Karpas-422 (cell line): ENCODE measurements at regions not wholly inside any gene's neighbourhood (a gene's known extent, or its start where the extent isn't known, plus 50 kb on each side); places are given as distances from the start of the nearest gene placed in this dataset.
"Not testable (repeated sequence)": the region's sequence is repeated elsewhere in the genome, so short reads cannot be mapped to it uniquely, and the experiment has no call there.

Experiments
- DNase-seq: peaks from one replicate; pipeline ENCODE4 v3.0.0-alpha.2; 2015
- H2AFZ ChIP-seq: fragments of 200-600 bp; sonication (generic); 2 replicates; pipeline ENCODE4 v1.6.1; 2014; ENCODE audit warnings: antibody characterized with exemption, low read length, mixed read lengths
- H3K27ac ChIP-seq: fragments of 200-600 bp; sonication (generic); 2 replicates; pipeline ENCODE4 v1.5.1; 2014; ENCODE audit warnings: mild to moderate bottlenecking, low read length, moderate library complexity
- H3K27me3 ChIP-seq: fragments of 200-600 bp; sonication (generic); 2 replicates; pipeline ENCODE4 v1.6.1; 2014; ENCODE audit warnings: low read length, mixed read lengths
- H3K36me3 ChIP-seq: fragments of 200-600 bp; sonication (generic); 2 replicates; pipeline ENCODE4 v1.6.1; 2014; ENCODE audit warnings: low read length, mixed read lengths; ENCODE audit not compliant: insufficient read depth
- H3K4me1 ChIP-seq: fragments of 200-600 bp; sonication (generic); 2 replicates; pipeline ENCODE4 v1.6.1; 2014; ENCODE audit warnings: mild to moderate bottlenecking, low read length, mixed read lengths
- H3K4me2 ChIP-seq: fragments of 200-600 bp; sonication (generic); 2 replicates; pipeline ENCODE4 v1.6.1; 2014; ENCODE audit warnings: low read length, low read depth, mild to moderate bottlenecking; ENCODE audit not compliant: poor library complexity, severe bottlenecking
- H3K4me3 ChIP-seq: fragments of 200-600 bp; sonication (generic); 2 replicates; pipeline ENCODE4 v1.5.1; 2014; ENCODE audit warnings: mild to moderate bottlenecking, antibody characterized with exemption, low read length, mixed read lengths
- H3K79me2 ChIP-seq: fragments of 200-600 bp; sonication (generic); 2 replicates; pipeline ENCODE4 v1.6.1; 2014; ENCODE audit warnings: mild to moderate bottlenecking, low read length, mixed read lengths
- H3K9ac ChIP-seq: fragments of 200-600 bp; sonication (generic); 2 replicates; pipeline ENCODE4 v1.6.0; 2014; ENCODE audit warnings: low read length
- H3K9me2 ChIP-seq: fragments of 200-600 bp; sonication (generic), shearing (Covaris generic); replicated peaks from 2 replicates; pipeline ENCODE4 v1.6.0; 2014; ENCODE audit warnings: mild to moderate bottlenecking, low read length, moderate library complexity; ENCODE audit not compliant: insufficient read depth
- H3K9me3 ChIP-seq: fragments of 300-700, 200-600 bp; sonication (generic); 2 replicates; pipeline ENCODE4 v1.6.1; 2014; ENCODE audit warnings: low read length, mixed read lengths
- H4K20me1 ChIP-seq: fragments of 200-600 bp; sonication (generic); 2 replicates; pipeline ENCODE4 v1.6.1; 2014; ENCODE audit warnings: mild to moderate bottlenecking, antibody characterized with exemption, low read length, low read depth; ENCODE audit not compliant: insufficient read depth

- Histone ChIP-seq H3K4me1 (no peaks in the 10 kb centered on the region), H3K4me2 (no peak overlapping the region), H3K9me2 (no peaks in the 10 kb centered on the region), H3K9ac (no peak overlapping the region), H3K27ac (no peak overlapping the region), H3K27me3 (no peaks in the 10 kb centered on the region; the same call in 1 of the 2 replicates), H3K36me3 (no peaks in the 10 kb centered on the region), H2AFZ (no peak overlapping the region), H3K4me3 (no peak overlapping the region), H3K79me2 (no peaks in the 10 kb centered on the region), H4K20me1 (no peaks in the 10 kb centered on the region), H3K9me3 (no peaks in the 10 kb centered on the region)
- no peak for DNase-seq
Observed at GRCh38 chr14:66022526-66022925, 463.6 kb upstream of the CCDC196 start.

GRCh38 chr14:66025779-66026178 lies 460.4 kb upstream of the CCDC196 start:
- no peaks in the 10 kb centered on the region for H3K4me1 ChIP-seq
- no peak overlapping the region for H3K4me3 ChIP-seq
- no peak overlapping the region for H2AFZ ChIP-seq
- H3K36me3 ChIP-seq, result no peaks in the 10 kb centered on the region
- H3K4me2 ChIP-seq, result no peak overlapping the region
- H3K27me3 ChIP-seq, result no peaks in the 10 kb centered on the region; the same call in 1 of the 2 replicates
- H3K9ac ChIP-seq, result no peak overlapping the region
- DNase-seq, result no peak
- H3K9me3 ChIP-seq, result no peaks in the 10 kb centered on the region
- no peaks in the 10 kb centered on the region for H3K79me2 ChIP-seq
- no peaks in the 10 kb centered on the region for H4K20me1 ChIP-seq
- no peaks in the 10 kb centered on the region for H3K9me2 ChIP-seq
- H3K27ac ChIP-seq, result no peak overlapping the region

GRCh38 chr14:66031981-66032380 lies 454.2 kb upstream of the CCDC196 start:
- H3K4me1 ChIP-seq, H3K9me3 ChIP-seq, DNase-seq, H3K4me2 ChIP-seq, H3K9me2 ChIP-seq, H3K79me2 ChIP-seq, H4K20me1 ChIP-seq, H2AFZ ChIP-seq, H3K27me3 ChIP-seq, H3K4me3 ChIP-seq, H3K36me3 ChIP-seq, H3K9ac ChIP-seq, H3K27ac ChIP-seq: not testable (repeated sequence)

DNA sequence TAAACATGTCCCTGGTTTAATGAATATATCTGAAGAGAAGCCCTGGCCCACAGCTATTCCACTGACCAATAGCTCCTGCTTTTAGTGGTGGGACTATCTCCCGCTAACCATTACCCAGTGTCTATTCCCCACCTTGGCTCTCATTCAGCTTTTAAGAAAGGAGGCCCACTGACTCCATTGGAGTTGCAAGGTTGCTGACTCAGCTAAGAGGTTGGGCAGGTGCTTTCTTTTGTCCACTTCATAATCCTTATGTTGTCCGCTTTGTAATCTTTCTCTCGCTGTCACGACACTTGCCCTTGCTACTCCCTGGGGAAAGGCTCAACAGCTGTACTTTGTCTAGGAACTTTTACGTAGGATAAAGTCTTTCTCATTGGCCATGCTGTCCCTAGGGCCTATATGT lies 453.4 kb upstream of the CCDC196 start:
- Histone ChIP-seq H3K9me3 (no peaks in the 10 kb centered on the region), H3K4me3 (no peak overlapping the region), H3K36me3 (no peaks in the 10 kb centered on the region), H3K27me3 (no peaks in the 10 kb centered on the region; the same call in 1 of the 2 replicates), H3K4me1 (no peaks in the 10 kb centered on the region), H3K9ac (no peak overlapping the region), H4K20me1 (no peaks in the 10 kb centered on the region), H3K27ac (no peak overlapping the region), H3K9me2 (no peaks in the 10 kb centered on the region), H3K4me2 (no peak overlapping the region), H3K79me2 (no peaks in the 10 kb centered on the region), H2AFZ (no peak overlapping the region)
- no peak for DNase-seq

DNA sequence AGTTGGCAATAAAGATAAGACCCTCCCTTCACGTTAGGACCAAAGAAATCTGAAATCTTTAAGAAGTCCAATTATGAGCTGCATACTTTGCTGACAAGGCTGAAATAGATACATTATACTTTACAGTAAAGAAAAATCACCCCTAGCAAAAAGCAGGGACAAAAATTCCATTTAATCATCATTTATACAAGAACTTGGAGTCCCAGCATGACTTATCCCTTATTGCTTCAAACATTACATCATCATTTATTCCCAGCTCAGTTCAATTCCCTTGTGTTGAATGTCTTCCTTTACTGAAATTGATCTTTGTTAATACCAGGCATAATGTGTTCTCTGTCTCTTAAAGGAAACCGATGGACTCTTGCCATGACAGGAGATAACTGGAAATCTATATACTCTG lies 449.6 kb upstream of the CCDC196 start:
- Histone ChIP-seq H3K36me3 (no peaks in the 10 kb centered on the region), H3K4me2 (no peak overlapping the region), H3K9me2 (no peaks in the 10 kb centered on the region), H3K9ac (no peak overlapping the region), H4K20me1 (no peaks in the 10 kb centered on the region), H3K79me2 (no peaks in the 10 kb centered on the region), H2AFZ (no peak overlapping the region), H3K4me1 (no peaks in the 10 kb centered on the region), H3K9me3 (no peaks in the 10 kb centered on the region), H3K27me3 (no peaks in the 10 kb centered on the region; the same call in 1 of the 2 replicates), H3K4me3 (no peak overlapping the region), H3K27ac (no peak overlapping the region)
- DNase-seq, result no peak

DNA sequence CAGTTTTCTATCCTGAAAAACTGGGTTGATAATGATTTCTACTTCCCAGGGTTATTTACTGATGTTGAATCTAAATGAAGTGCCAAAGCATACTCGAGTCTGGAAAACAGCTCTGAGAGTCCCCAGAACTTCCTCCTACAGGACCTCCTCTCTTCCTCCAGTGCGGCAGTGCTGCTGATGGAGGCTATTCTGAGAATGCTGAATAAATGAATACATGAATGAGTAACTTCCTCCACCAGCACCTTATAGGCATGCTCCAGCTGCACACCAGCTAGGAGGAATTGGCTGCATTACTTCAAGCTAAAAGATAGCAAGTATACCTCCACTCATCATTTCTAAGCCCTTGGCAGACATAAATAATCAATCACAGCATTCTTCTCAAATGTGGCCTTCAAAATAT lies 448.8 kb upstream of the CCDC196 start:
- Histone ChIP-seq H2AFZ (no peak overlapping the region), H3K9me3 (no peaks in the 10 kb centered on the region), H3K27me3 (no peaks in the 10 kb centered on the region; the same call in 1 of the 2 replicates), H3K4me3 (no peak overlapping the region), H3K4me1 (no peaks in the 10 kb centered on the region), H3K9ac (no peak overlapping the region), H3K27ac (no peak overlapping the region), H3K79me2 (no peaks in the 10 kb centered on the region), H3K36me3 (no peaks in the 10 kb centered on the region), H3K9me2 (no peaks in the 10 kb centered on the region), H4K20me1 (no peaks in the 10 kb centered on the region), H3K4me2 (no peak overlapping the region)
- no peak for DNase-seq

DNA sequence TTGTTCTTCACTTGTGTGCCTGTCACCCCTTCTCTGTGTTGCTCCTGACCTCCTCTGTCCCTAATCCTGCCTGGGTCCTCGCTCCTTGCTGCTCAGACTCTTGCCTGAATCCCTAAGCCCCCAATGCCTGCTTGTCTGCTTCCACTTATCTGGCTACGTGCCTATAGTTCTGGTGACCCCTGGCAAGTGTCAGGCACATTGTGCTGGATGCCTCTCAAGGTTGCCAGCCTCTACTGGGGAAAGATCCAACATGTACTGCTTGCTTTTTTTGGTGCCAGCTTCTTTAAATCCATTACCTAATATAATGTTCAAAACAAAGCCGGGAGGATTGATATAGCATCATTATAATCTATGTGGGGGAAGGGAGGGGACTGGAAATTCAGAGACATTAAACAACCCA lies 448.0 kb upstream of the CCDC196 start:
- H3K36me3 ChIP-seq, result no peaks in the 10 kb centered on the region
- H3K27ac ChIP-seq, result no peak overlapping the region
- H3K4me2 ChIP-seq, result no peak overlapping the region

GRCh38 chr14:66038618-66039017 lies 447.6 kb upstream of the CCDC196 start:
- H3K27me3 ChIP-seq, result no peaks in the 10 kb centered on the region; the same call in 1 of the 2 replicates
- no peak for DNase-seq
- H3K9ac ChIP-seq, result no peak overlapping the region
- no peaks in the 10 kb centered on the region for H3K9me3 ChIP-seq
- no peak overlapping the region for H3K27ac ChIP-seq
- H3K4me2 ChIP-seq, result no peak overlapping the region
- H3K9me2 ChIP-seq, result no peaks in the 10 kb centered on the region
- no peaks in the 10 kb centered on the region for H3K36me3 ChIP-seq
- no peaks in the 10 kb centered on the region for H4K20me1 ChIP-seq
- H3K4me3 ChIP-seq, result no peak overlapping the region
- H2AFZ ChIP-seq, result no peak overlapping the region
- no peaks in the 10 kb centered on the region for H3K4me1 ChIP-seq
- no peaks in the 10 kb centered on the region for H3K79me2 ChIP-seq

More for the DNA sequence above, 448.0 kb upstream of the CCDC196 start:
- no peak for DNase-seq
- no peaks in the 10 kb centered on the region for H3K9me3 ChIP-seq
- no peaks in the 10 kb centered on the region for H3K9me2 ChIP-seq
- no peaks in the 10 kb centered on the region; the same call in 1 of the 2 replicates for H3K27me3 ChIP-seq
- H3K79me2 ChIP-seq, result no peaks in the 10 kb centered on the region
- no peak overlapping the region for H3K9ac ChIP-seq
- H3K4me3 ChIP-seq, result no peak overlapping the region
- H2AFZ ChIP-seq, result no peak overlapping the region
- H4K20me1 ChIP-seq, result no peaks in the 10 kb centered on the region
- H3K4me1 ChIP-seq, result no peaks in the 10 kb centered on the region

GRCh38 chr14:66039495-66039894 lies 446.7 kb upstream of the CCDC196 start:
- no peaks in the 10 kb centered on the region for H3K79me2 ChIP-seq
- H3K9ac ChIP-seq, result no peak overlapping the region
- H3K27ac ChIP-seq, result no peak overlapping the region
- H3K4me1 ChIP-seq, result no peaks in the 10 kb centered on the region
- no peaks in the 10 kb centered on the region for H3K36me3 ChIP-seq
- no peak overlapping the region for H3K4me3 ChIP-seq
- DNase-seq, result no peak
- no peaks in the 10 kb centered on the region for H3K9me3 ChIP-seq
- no peaks in the 10 kb centered on the region for H4K20me1 ChIP-seq
- H3K4me2 ChIP-seq, result no peak overlapping the region
- no peak overlapping the region for H2AFZ ChIP-seq
- no peaks in the 10 kb centered on the region; the same call in 1 of the 2 replicates for H3K27me3 ChIP-seq
- no peaks in the 10 kb centered on the region for H3K9me2 ChIP-seq
